CD14-positive monocyte (primary cell): ENCODE measurements at regions not wholly inside any gene's neighbourhood (a gene's known extent, or its start where the extent isn't known, plus 50 kb on each side); places are given as distances from the start of the nearest gene placed in this dataset.

ENCODE experiments used
- DNase-seq, 3 donors: peaks; one replicate each; pipeline ENCODE4 v3.0.0-alpha.2; 2011 to 2022
- H2AFZ ChIP-seq: 2 replicates; pipeline ENCODE4 v1.6.0; 2012; ENCODE audit warnings: mild to moderate bottlenecking, low read depth, low read length, inconsistent platforms; ENCODE audit not compliant: insufficient read depth, poor library complexity, severe bottlenecking
- H3K27ac ChIP-seq, 2 donors: 1 replicate in 1 of 2; 2 replicates in 1 of 2; pipeline ENCODE4 v1.5.1; 2012 to 2013; ENCODE audit warnings: low read length in 2 of 2, control low read depth in 1 of 2, inconsistent platforms in 1 of 2, low read depth in 1 of 2, mild to moderate bottlenecking in 1 of 2
- H3K27me3 ChIP-seq, 2 donors: one replicate each; pipeline versions ENCODE4 v1.6.0 to v1.6.1; 2011 to 2013; ENCODE audit warnings: low read length in 2 of 2; ENCODE audit not compliant: control insufficient read depth in 2 of 2, insufficient read depth in 2 of 2
- H3K36me3 ChIP-seq, 2 donors: replicated peaks in 1 of 2; 1 replicate in 1 of 2; 2 replicates in 1 of 2; pipeline versions ENCODE4 v1.5.1 to v1.6.1; 2012 to 2013; ENCODE audit warnings: low read length in 2 of 2, control low read depth in 1 of 2, inconsistent platforms in 1 of 2, mild to moderate bottlenecking in 1 of 2; ENCODE audit not compliant: insufficient read depth in 2 of 2, control insufficient read depth in 1 of 2
- H3K4me1 ChIP-seq, 2 donors: 1 replicate in 1 of 2; 2 replicates in 1 of 2; pipeline versions ENCODE4 v1.5.1 to v1.6.1; 2012 to 2013; ENCODE audit warnings: low read length in 2 of 2, control low read depth in 1 of 2, inconsistent platforms in 1 of 2, mild to moderate bottlenecking in 1 of 2, moderate library complexity in 1 of 2; ENCODE audit not compliant: insufficient read depth in 2 of 2, control insufficient read depth in 1 of 2
- H3K4me2 ChIP-seq: replicated peaks from 2 replicates; pipeline ENCODE3; 2012; ENCODE audit warnings: low read length, moderate library complexity, mild to moderate bottlenecking; ENCODE audit not compliant: poor library complexity, severe bottlenecking; ENCODE audit errors: extremely low read depth
- H3K4me3 ChIP-seq, 3 experiments: fragments of 200-600 bp in 1 of 3; sonication (generic) in 1 of 3; replicated peaks in 1 of 3; 1 replicate in 2 of 3; 2 replicates in 1 of 3; pipeline ENCODE4 v1.5.1; 2011 to 2013; ENCODE audit warnings: low read length in 3 of 3, mild to moderate bottlenecking in 3 of 3, control low read depth in 2 of 3, low read depth in 2 of 3, inconsistent platforms in 1 of 3, moderate library complexity in 1 of 3
- H3K79me2 ChIP-seq: 2 replicates; pipeline ENCODE4 v1.6.0; 2012; ENCODE audit warnings: mild to moderate bottlenecking, control low read depth, inconsistent platforms, low read length, moderate library complexity; ENCODE audit not compliant: insufficient read depth
- H3K9ac ChIP-seq: 2 replicates; pipeline ENCODE4 v1.6.0; 2017; ENCODE audit warnings: low read length, mild to moderate bottlenecking; ENCODE audit not compliant: insufficient read depth, poor library complexity, severe bottlenecking
- H3K9me3 ChIP-seq, 2 donors: replicated peaks in 1 of 2; 1 replicate in 1 of 2; 2 replicates in 1 of 2; pipeline versions ENCODE4 v1.5.1 to v1.6.1; 2012 to 2013; ENCODE audit warnings: low read length in 2 of 2, control low read depth in 1 of 2; ENCODE audit not compliant: control insufficient read depth in 1 of 2, insufficient read depth in 1 of 2
- H4K20me1 ChIP-seq: 2 replicates; pipeline ENCODE4 v1.6.0; 2012; ENCODE audit warnings: mild to moderate bottlenecking, low read length, control low read depth, moderate library complexity; ENCODE audit not compliant: insufficient read depth
- H3K27ac Mint-ChIP-seq, 7 donors: one replicate each; pipeline ENCODE4 v1.8.0; 2020; ENCODE audit warnings: mild to moderate bottlenecking in 7 of 7, mixed read lengths in 7 of 7, moderate library complexity in 6 of 7, inconsistent platforms in 2 of 7
- H3K27me3 Mint-ChIP-seq, 3 donors: one replicate each; pipeline ENCODE4 v1.8.0; 2021 to 2022; ENCODE audit warnings: low read depth in 3 of 3, mild to moderate bottlenecking in 3 of 3, mixed read lengths in 3 of 3, moderate library complexity in 3 of 3, inconsistent platforms in 1 of 3
- H3K36me3 Mint-ChIP-seq, 2 donors: one replicate each; pipeline ENCODE4 v1.8.0; 2020; ENCODE audit warnings: mixed read lengths in 2 of 2, inconsistent platforms in 1 of 2, mild to moderate bottlenecking in 1 of 2
- H3K4me1 Mint-ChIP-seq: one replicate; pipeline ENCODE4 v1.8.0; 2020; ENCODE audit warnings: mild to moderate bottlenecking, mixed read lengths
- H3K4me3 Mint-ChIP-seq, 2 donors: one replicate each; pipeline ENCODE4 v1.8.0; 2020; ENCODE audit warnings: mild to moderate bottlenecking in 2 of 2, mixed read lengths in 2 of 2, moderate library complexity in 1 of 2
- H3K9me3 Mint-ChIP-seq, 7 donors: one replicate each; pipeline ENCODE4 v1.8.0; 2020 to 2022; ENCODE audit warnings: mixed read lengths in 7 of 7, mild to moderate bottlenecking in 6 of 7, moderate library complexity in 6 of 7, inconsistent platforms in 2 of 7
- WGBS: methylation state at CpG from one replicate; pipeline ENCODE4 v1.1.5; 2013; ENCODE audit warnings: missing lambda C conversion rate; ENCODE audit not compliant: insufficient coverage; 5-methylcytosine and 5-hydroxymethylcytosine counted together
- intact Hi-C, 2 donors: fragments of 100-400 bp; cut with micrococcal nuclease; formaldehyde crosslinking; loops; one replicate each; pipeline versions ENCODE4 v1.15.0 to v1.15.1; 2023
- TF ChIP-seq, protein P1 (sequence below): fragments of 200-600 bp; IDR thresholded peaks from one replicate; pipeline ENCODE4 v1.8.0; 2022; ENCODE audit warnings: antibody characterized with exemption, mild to moderate bottlenecking

DNA sequence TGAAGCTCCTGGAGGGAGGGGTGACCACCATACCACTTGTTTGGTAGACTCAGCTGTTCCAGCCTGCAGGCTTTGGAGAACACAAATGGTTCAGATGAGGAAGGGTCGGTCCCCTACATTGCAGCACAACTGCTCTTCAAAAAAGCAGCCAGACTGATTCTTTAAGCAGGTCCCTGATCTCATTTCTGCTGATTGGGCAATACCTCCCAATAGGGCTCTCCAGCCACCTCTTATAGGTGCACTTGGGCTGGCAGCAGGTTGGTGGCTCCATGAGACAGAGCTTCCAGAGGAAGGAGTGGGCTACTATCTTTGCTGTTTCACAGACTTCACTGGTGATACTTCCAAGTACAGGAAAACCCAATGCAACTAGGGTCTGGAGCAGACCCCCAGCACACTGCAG lies 65.9 kb upstream of the PEX5L start:
- Mint-ChIP-seq H3K9me3 (peaks cover 0 to 15% (median 4%) of the 10 kb centered on the region in 7 donors), H3K4me3 (no peak overlapping the region)
- no peak for DNase-seq

DNA sequence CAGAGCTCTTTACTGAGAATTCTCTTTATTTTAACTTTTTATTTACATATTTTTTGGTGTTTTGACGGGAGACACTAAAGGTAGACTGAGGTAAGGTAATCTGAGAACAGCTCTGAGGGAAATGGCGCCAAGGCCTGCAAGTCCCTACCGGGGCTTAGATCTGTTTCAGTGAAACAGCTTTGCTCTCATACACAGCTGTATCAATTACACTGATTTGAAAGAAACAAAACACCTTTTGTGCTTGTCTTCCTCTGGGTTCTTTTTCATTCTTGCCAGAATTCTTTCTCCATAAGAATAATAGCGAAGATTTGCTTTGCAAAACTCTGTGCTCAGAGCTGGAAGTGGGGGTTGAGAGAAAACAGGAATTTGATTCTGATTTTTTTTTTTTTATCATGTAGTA lies 79.5 kb upstream of the PEX5L start:
- TF ChIP-seq, protein P1, sequence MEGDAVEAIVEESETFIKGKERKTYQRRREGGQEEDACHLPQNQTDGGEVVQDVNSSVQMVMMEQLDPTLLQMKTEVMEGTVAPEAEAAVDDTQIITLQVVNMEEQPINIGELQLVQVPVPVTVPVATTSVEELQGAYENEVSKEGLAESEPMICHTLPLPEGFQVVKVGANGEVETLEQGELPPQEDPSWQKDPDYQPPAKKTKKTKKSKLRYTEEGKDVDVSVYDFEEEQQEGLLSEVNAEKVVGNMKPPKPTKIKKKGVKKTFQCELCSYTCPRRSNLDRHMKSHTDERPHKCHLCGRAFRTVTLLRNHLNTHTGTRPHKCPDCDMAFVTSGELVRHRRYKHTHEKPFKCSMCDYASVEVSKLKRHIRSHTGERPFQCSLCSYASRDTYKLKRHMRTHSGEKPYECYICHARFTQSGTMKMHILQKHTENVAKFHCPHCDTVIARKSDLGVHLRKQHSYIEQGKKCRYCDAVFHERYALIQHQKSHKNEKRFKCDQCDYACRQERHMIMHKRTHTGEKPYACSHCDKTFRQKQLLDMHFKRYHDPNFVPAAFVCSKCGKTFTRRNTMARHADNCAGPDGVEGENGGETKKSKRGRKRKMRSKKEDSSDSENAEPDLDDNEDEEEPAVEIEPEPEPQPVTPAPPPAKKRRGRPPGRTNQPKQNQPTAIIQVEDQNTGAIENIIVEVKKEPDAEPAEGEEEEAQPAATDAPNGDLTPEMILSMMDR, result no peak
- H3K4me3 Mint-ChIP-seq, result no peak overlapping the region
- Histone ChIP-seq H4K20me1 (no peaks in the 10 kb centered on the region), H2AFZ (no peak overlapping the region), H3K27me3 (no peaks in the 10 kb centered on the region), H3K9ac (no peak overlapping the region), H3K9me3 (no peaks in the 10 kb centered on the region), H3K4me3 (no peak overlapping the region), H3K4me2 (no peak overlapping the region), H3K36me3 (no peaks in the 10 kb centered on the region), H3K27ac (no peak overlapping the region), H3K79me2 (no peaks in the 10 kb centered on the region), H3K4me1 (no peaks in the 10 kb centered on the region)
- intact Hi-C loops, result no loop called here
- no peak overlapping the region for H3K27ac Mint-ChIP-seq
- no peak for DNase-seq
- WGBS, result no CpG with 5 or more reads among the region's 4 CpGs
- peaks cover 0 to 3% (median 0%) of the 10 kb centered on the region in 7 donors for H3K9me3 Mint-ChIP-seq
- H3K36me3 Mint-ChIP-seq, result no peaks in the 10 kb centered on the region
- H3K4me1 Mint-ChIP-seq, result no peaks in the 10 kb centered on the region
- peaks cover 0 to 3% (median 0%) of the 10 kb centered on the region in 3 donors for H3K27me3 Mint-ChIP-seq

More for the DNA sequence above, 65.9 kb upstream of the PEX5L start:
- TF ChIP-seq, protein P1, result no peak
- no peaks in the 10 kb centered on the region for H3K36me3 Mint-ChIP-seq
- WGBS, result 80% methylated on average over 1 of the region's 1 CpG
- Histone ChIP-seq H3K27ac (no peak overlapping the region), H4K20me1 (no peaks in the 10 kb centered on the region), H3K27me3 (no peaks in the 10 kb centered on the region), H3K4me1 (no peaks in the 10 kb centered on the region), H3K79me2 (no peaks in the 10 kb centered on the region), H3K4me3 (no peak overlapping the region), H3K9ac (no peak overlapping the region), H2AFZ (no peak overlapping the region), H3K9me3 (peaks cover 5 to 10% of the 10 kb centered on the region in 2 donors), H3K36me3 (no peaks in the 10 kb centered on the region), H3K4me2 (no peak overlapping the region)
- H3K27ac Mint-ChIP-seq, result no peak overlapping the region
- H3K4me1 Mint-ChIP-seq, result no peaks in the 10 kb centered on the region
- H3K27me3 Mint-ChIP-seq, result peaks cover 0 to 8% (median 2%) of the 10 kb centered on the region in 3 donors
- intact Hi-C loops, result no loop called here
